Activated CD4-positive, CD25-positive, alpha-beta regulatory T cell treated with anti-CD3 and anti-CD28 coated beads, Interleukin-2, amount 50 U/mL, for 16 hours (primary cell): ENCODE measurements at regions not wholly inside any gene's neighbourhood (a gene's known extent, or its start where the extent isn't known, plus 50 kb on each side); places are given as distances from the start of the nearest gene placed in this dataset.
"Not testable (repeated sequence)": the region's sequence is repeated elsewhere in the genome, so short reads cannot be mapped to it uniquely, and the experiment has no call there.

Experiments
- DNase-seq: peaks from one replicate; pipeline ENCODE4 v3.0.0-alpha.2; 2020; ENCODE audit warnings: low read depth, low spot score

GRCh38 chr6:134609716-134610261 lies 291.9 kb upstream of the SGK1 start:
- DNase-seq = no peak

GRCh38 chr6:134607411-134607810 lies 289.5 kb upstream of the SGK1 start:
- DNase-seq = no peak

- DNase-seq = no peak
Observed at GRCh38 chr6:134605034-134605433, 287.1 kb upstream of the SGK1 start.

- DNase-seq = no peak
Observed at GRCh38 chr6:134604014-134604676, 286.2 kb upstream of the SGK1 start.

DNA sequence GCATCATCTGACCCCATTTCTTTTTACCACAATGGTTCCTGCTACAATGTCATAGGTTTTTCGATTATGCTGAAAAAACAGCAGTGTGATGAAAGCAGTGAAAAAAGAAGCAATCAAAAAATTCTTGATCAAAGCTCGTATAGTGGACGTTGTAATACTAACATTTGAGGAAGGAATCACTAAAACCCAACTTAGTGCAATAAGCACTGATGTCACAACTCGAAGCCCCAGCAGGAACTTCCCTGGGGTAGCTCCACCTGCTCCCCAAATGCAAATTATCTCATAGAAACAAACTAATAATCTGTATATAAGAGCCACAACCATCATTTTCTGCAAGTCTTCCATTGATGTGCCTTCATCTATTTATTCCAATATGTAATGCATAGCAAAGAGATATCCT lies 285.6 kb upstream of the SGK1 start:
- no peak for DNase-seq

DNA sequence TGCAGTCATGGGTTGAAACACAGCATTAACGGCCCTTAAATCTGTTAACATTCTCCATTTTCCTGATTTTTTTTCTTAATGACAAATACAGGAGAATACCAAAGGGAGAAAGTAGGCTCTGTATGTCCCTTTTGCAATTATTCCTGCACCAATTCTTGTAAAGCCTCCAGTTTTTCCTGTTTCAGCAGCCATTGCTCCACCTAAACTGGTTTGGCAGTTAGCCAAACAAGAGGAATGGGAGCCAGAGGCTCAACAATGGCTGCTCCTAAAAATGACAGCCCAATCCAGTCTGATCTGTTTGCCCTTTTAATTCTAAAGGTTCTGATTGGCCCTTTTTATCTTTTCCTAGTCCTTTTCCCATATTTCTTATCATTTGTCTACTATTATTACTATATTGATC lies 284.2 kb upstream of the SGK1 start:
- DNase-seq = no peak

- DNase-seq = no peak
Observed at GRCh38 chr6:134600671-134601070, 282.8 kb upstream of the SGK1 start.

DNA sequence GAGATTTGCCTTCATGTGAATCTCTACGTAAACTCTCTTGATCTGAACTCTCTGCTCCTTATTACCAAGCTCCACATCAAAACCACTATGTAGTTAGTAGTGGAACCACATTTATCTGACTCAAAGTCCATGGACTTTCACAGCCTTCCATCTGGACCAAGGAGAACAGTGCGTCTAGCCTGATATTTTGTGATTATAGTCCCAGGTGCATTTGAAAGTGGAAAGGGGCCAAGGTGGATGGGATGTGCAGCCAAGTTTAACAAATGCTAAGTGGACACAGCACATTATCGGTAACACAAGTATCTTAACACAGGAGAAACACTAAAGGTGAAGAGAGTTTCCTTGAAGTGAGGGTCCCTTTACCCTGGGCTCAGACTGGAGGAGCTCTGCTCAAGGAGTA lies 281.2 kb upstream of the SGK1 start:
- no peak for DNase-seq

DNA sequence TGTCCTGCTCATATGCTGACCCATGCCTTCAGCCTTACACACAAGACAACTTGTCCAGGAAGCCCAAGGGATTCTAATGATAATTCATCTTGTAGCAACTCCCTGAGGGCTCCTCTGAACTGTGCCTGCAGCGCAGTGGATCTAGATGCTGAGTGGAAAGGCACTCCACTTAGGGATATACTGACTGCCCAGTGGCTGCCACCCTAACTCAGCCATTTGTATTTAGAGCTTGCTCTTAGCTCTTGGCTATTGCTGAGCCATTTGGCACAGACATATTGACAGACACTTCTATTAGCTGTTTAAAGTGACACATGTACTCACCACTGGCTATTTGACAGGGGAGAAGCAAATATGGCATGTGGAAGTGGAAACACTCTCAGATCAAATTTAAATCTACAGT lies 278.3 kb upstream of the SGK1 start:
- DNase-seq = no peak

DNA sequence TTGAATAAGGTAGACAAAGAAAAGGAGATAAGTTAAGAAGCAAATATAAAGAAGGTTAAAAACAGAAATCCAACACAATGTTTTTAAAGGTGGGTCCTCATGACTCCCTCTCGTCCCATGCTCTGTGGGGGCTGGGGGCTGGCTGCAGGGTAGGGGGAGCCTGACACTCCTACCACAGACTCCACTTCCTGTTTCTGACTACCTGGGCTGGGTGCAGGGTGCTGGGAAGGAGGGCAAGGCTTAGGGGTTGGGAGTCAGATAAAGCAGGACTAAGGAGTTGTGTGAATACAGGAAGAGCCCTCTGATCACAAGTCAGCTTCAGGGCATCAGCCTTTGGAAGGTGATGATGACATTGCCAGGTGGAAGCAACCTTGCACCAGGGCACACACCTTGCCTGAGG lies 277.0 kb upstream of the SGK1 start:
- no peak for DNase-seq

DNA sequence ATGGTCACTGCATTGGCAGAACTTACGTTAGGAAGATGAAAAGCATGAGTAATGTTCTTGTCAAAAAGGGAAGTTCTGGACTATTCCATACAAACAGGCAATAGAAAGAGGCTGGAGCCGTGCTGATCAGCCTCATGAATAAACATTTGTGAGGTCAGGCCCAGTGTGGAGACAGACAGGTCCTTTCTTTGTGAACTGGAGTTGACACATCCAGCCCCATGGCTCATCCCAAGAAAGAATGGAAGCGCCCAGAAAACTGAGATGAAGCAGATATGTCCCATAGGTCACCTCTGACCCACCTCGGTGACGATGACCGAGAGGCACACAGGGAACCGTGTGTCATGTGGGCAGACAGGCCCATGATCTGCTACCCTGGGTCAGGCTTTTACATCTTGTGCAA lies 276.0 kb upstream of the SGK1 start:
- no peak for DNase-seq

- no peak for DNase-seq
Observed at GRCh38 chr6:134593442-134593841, 275.5 kb upstream of the SGK1 start.

DNA sequence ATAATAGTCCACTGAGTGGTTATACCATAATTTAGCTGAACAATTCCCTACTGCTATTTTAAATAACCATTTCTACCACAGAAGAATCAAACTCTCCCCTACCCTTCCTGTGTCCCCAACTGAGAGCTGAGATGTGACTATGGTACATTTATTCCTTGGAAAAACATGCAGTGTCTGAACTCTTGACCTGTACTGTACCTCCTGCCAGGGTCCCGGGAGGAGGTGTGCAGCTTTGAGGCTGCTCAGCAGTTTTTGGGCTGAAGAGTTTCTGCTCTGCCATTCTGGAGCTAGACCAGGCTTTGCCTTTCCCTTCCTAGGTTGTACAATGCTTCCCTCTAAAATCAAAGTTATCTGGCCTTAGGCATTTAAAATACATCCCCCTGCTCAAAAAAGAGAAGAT lies 275.1 kb upstream of the SGK1 start:
- no peak for DNase-seq

DNA sequence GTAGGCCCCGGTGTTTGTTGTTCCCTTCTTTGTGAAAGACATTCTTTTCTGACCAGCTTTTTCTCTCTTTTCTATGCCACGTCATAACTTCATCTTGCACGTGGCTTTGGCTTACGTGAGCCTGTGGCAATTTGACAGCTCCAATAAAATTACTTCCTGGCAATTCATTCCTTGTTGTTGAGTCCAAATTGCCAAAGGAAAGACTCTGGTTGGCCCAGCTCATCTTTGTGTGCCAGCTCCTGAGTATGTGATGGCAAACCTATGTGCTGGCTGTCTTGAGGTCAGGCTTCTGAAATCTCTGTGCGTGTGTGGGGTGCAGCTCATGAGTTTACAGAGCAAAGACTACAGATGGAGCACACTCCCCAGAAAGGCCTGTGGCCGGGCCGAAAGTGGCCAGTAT lies 272.5 kb upstream of the SGK1 start:
- DNase-seq = no peak

DNA sequence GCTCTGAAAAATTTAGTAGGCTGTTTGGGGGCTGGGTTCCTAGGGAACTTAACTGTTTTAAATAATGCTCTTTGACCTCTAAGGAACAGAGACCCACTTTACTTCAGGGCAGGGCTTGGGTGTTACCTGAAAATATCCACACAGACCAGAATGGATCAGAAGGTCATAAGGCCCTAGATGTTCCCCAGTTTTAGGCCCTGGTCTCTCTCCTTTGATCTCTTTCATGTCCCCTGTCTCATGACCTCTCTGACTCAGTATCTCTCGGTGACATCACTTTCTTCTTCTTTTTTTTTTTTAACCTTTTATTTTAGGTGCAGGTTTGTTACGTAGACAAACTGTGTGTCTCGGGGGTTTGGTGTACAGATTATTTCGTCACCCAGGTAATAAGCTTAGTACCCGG lies 272.1 kb upstream of the SGK1 start:
- no peak for DNase-seq

- no peak for DNase-seq
Observed at GRCh38 chr6:134589512-134589911, 271.6 kb upstream of the SGK1 start.

DNA sequence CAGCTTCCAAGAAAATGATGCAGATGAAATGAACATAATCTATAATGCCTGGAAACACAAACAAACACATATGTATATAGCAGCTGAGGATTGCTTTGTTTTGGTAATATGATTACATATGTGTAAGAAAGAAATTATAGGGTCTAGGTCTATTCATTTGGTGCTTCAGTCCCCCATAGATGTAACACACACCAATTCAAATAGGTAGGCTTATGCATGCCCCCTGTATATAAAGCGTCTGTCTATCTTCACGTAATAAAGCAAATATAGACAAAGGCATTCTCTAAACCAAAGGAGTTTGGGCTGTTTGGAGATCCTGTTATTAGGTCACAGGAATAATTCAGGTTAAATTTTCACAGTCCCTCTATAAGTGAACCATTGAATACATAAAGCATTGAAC lies 270.4 kb upstream of the SGK1 start:
- no peak for DNase-seq

- no peak for DNase-seq
Observed at GRCh38 chr6:134585517-134585873, 267.6 kb upstream of the SGK1 start.

- DNase-seq = no peak
Observed at GRCh38 chr6:134584847-134585516, 267.1 kb upstream of the SGK1 start.

DNA sequence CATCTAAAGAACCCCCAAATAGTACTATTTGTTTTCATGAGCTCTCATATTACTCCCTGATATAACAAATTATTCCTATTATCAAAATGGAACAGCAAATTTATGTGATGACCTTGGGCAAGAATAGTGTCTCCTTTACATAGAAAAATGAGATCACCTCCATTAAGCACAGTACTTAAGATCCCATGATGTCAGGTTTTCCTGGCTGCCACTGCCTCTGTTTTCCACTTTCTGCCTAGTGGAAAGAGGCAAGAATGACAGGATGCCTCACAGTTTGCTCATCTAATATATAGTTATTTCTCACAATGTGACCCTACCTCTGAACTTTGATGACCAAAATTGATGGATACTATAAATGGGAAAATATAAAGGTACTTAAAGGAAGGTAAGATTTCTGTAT lies 260.1 kb upstream of the SGK1 start:
- no peak for DNase-seq

DNA sequence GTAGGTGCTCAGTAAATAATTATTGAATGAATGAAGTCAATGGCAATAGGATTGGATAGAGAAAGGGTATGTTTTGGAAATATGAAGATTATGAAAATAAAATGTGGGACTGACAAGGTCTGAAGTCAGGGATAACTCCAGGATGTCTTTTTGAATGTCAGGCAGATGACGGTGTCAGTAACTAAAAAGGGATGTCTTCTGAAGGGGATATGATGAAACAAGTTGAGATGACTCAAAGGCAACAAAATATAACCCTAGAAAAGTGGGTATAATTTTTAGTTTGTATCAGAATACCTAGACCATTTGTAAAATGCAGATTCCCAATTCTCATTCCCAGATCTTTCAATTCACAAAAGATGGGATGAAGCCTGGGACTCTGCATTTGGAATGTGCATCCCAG lies 257.3 kb upstream of the SGK1 start:
- DNase-seq = no peak

- no peak for DNase-seq
Observed at GRCh38 chr6:134574491-134574890, 256.6 kb upstream of the SGK1 start.

DNA sequence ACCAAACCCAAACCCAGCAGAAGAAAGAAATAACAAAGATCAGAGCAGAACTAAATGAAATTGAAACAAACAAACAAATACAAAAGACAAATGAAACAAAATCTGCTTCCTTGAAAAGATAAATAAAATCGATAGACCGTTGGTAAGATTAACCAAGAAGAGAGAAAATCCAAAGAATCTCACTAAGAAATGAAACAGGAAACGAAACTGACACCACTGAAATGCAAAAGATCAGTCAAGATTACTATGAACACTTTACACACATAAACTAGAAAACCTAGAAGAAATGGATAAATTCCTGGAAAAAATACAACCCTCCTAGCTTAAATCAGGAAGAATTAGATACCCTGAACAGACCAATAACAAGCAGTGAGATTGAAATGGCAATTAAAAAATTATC lies 252.1 kb upstream of the SGK1 start:
- DNase-seq = not testable (repeated sequence)

- DNase-seq = no peak
Observed at GRCh38 chr6:134564705-134565104, 246.8 kb upstream of the SGK1 start.
